ENCODE measurements at regions not wholly inside any gene's neighbourhood (a gene's known extent, or its start where the extent isn't known, plus 50 kb on each side); places are given as distances from the start of the nearest gene placed in this dataset.

- peaks cover 4% of the 10 kb centered on the region for H3K4me1 ChIP-seq (ENCODE audit: control insufficient read depth, insufficient read depth, low read length)
- no peaks in the 10 kb centered on the region for H3K9me3 ChIP-seq (ENCODE audit: control insufficient read depth in 2 of 2, low read length in 2 of 2)
- no peak overlapping the region for H3K4me3 ChIP-seq (ENCODE audit: low read length in 2 of 2)
- H3K9ac ChIP-seq (ENCODE audit: low read length in 2 of 2) = no peak overlapping the region
- H3K36me3 ChIP-seq (ENCODE audit: control insufficient read depth in 2 of 2, insufficient read depth in 2 of 2, low read length in 2 of 2) = no peaks in the 10 kb centered on the region
- H3K27ac ChIP-seq (ENCODE audit: low read length) = no peak overlapping the region
- H3K27me3 ChIP-seq (ENCODE audit: control insufficient read depth in 1 of 2, insufficient read depth in 2 of 2, low read length in 2 of 2) = no peaks in the 10 kb centered on the region
Observed at GRCh38 chr5:67434466-67434865, 237.9 kb upstream of the CD180 start.

- no peak overlapping the region for H3K9ac ChIP-seq (ENCODE audit: low read length in 2 of 2)
Observed at GRCh38 chr5:67432606-67433005, 236.0 kb upstream of the CD180 start.

GRCh38 chr5:67431191-67431590 is 234.6 kb upstream of the CD180 start:
- Histone ChIP-seq H3K27me3 (ENCODE audit: control insufficient read depth in 1 of 2, insufficient read depth in 2 of 2, low read length in 2 of 2) (no peaks in the 10 kb centered on the region), H3K36me3 (ENCODE audit: control insufficient read depth in 2 of 2, insufficient read depth in 2 of 2, low read length in 2 of 2) (no peaks in the 10 kb centered on the region), H3K27ac (ENCODE audit: low read length) (no peak overlapping the region), H3K9me3 (ENCODE audit: control insufficient read depth in 2 of 2, low read length in 2 of 2) (no peaks in the 10 kb centered on the region), H3K4me3 (ENCODE audit: low read length in 2 of 2) (no peak overlapping the region), H3K4me1 (ENCODE audit: control insufficient read depth, insufficient read depth, low read length) (no peaks in the 10 kb centered on the region), H3K9ac (ENCODE audit: low read length in 2 of 2) (no peak overlapping the region)

More at GRCh38 chr5:67432606-67433005, 236.0 kb upstream of the CD180 start:
- Histone ChIP-seq H3K4me3 (ENCODE audit: low read length in 2 of 2) (no peak overlapping the region), H3K36me3 (ENCODE audit: control insufficient read depth in 2 of 2, insufficient read depth in 2 of 2, low read length in 2 of 2) (no peaks in the 10 kb centered on the region), H3K4me1 (ENCODE audit: control insufficient read depth, insufficient read depth, low read length) (no peaks in the 10 kb centered on the region), H3K27ac (ENCODE audit: low read length) (no peak overlapping the region), H3K27me3 (ENCODE audit: control insufficient read depth in 1 of 2, insufficient read depth in 2 of 2, low read length in 2 of 2) (no peaks in the 10 kb centered on the region), H3K9me3 (ENCODE audit: control insufficient read depth in 2 of 2, low read length in 2 of 2) (no peaks in the 10 kb centered on the region)

- Histone ChIP-seq H3K9ac (ENCODE audit: low read length in 2 of 2) (no peak overlapping the region), H3K4me3 (ENCODE audit: low read length in 2 of 2) (no peak overlapping the region), H3K9me3 (ENCODE audit: control insufficient read depth in 2 of 2, low read length in 2 of 2) (no peaks in the 10 kb centered on the region), H3K36me3 (ENCODE audit: control insufficient read depth in 2 of 2, insufficient read depth in 2 of 2, low read length in 2 of 2) (no peaks in the 10 kb centered on the region), H3K27me3 (ENCODE audit: control insufficient read depth in 1 of 2, insufficient read depth in 2 of 2, low read length in 2 of 2) (no peaks in the 10 kb centered on the region), H3K4me1 (ENCODE audit: control insufficient read depth, insufficient read depth, low read length) (no peaks in the 10 kb centered on the region), H3K27ac (ENCODE audit: low read length) (no peak overlapping the region)
Observed at GRCh38 chr5:67427850-67428298, 231.3 kb upstream of the CD180 start.

GRCh38 chr5:67426961-67427849 is 230.6 kb upstream of the CD180 start:
- H3K27me3 ChIP-seq (ENCODE audit: control insufficient read depth in 1 of 2, insufficient read depth in 2 of 2, low read length in 2 of 2) = no peaks in the 10 kb centered on the region
- no peaks in the 10 kb centered on the region for H3K4me1 ChIP-seq (ENCODE audit: control insufficient read depth, insufficient read depth, low read length)
- no peaks in the 10 kb centered on the region for H3K9me3 ChIP-seq (ENCODE audit: control insufficient read depth in 2 of 2, low read length in 2 of 2)
- H3K27ac ChIP-seq (ENCODE audit: low read length) = no peak overlapping the region
- H3K9ac ChIP-seq (ENCODE audit: low read length in 2 of 2) = no peak overlapping the region
- no peaks in the 10 kb centered on the region for H3K36me3 ChIP-seq (ENCODE audit: control insufficient read depth in 2 of 2, insufficient read depth in 2 of 2, low read length in 2 of 2)
- H3K4me3 ChIP-seq (ENCODE audit: low read length in 2 of 2) = no peak overlapping the region

- no peak overlapping the region for H3K27ac ChIP-seq (ENCODE audit: low read length)
- H3K27me3 ChIP-seq (ENCODE audit: control insufficient read depth in 1 of 2, insufficient read depth in 2 of 2, low read length in 2 of 2) = no peaks in the 10 kb centered on the region
- H3K36me3 ChIP-seq (ENCODE audit: control insufficient read depth in 2 of 2, insufficient read depth in 2 of 2, low read length in 2 of 2) = no peaks in the 10 kb centered on the region
- no peaks in the 10 kb centered on the region for H3K9me3 ChIP-seq (ENCODE audit: control insufficient read depth in 2 of 2, low read length in 2 of 2)
- no peaks in the 10 kb centered on the region for H3K4me1 ChIP-seq (ENCODE audit: control insufficient read depth, insufficient read depth, low read length)
- H3K4me3 ChIP-seq (ENCODE audit: low read length in 2 of 2) = no peak overlapping the region
- H3K9ac ChIP-seq (ENCODE audit: low read length in 2 of 2) = no peak overlapping the region
Observed at GRCh38 chr5:67425514-67425913, 228.9 kb upstream of the CD180 start.

- no peaks in the 10 kb centered on the region for H3K4me1 ChIP-seq (ENCODE audit: control insufficient read depth, insufficient read depth, low read length)
- no peak overlapping the region for H3K27ac ChIP-seq (ENCODE audit: low read length)
- no peaks in the 10 kb centered on the region for H3K36me3 ChIP-seq (ENCODE audit: control insufficient read depth in 2 of 2, insufficient read depth in 2 of 2, low read length in 2 of 2)
- no peak overlapping the region for H3K9ac ChIP-seq (ENCODE audit: low read length in 2 of 2)
- H3K9me3 ChIP-seq (ENCODE audit: control insufficient read depth in 2 of 2, low read length in 2 of 2) = no peaks in the 10 kb centered on the region
- H3K4me3 ChIP-seq (ENCODE audit: low read length in 2 of 2) = no peak overlapping the region
- no peaks in the 10 kb centered on the region for H3K27me3 ChIP-seq (ENCODE audit: control insufficient read depth in 1 of 2, insufficient read depth in 2 of 2, low read length in 2 of 2)
Observed at GRCh38 chr5:67417839-67418238, 221.2 kb upstream of the CD180 start.

GRCh38 chr5:67416986-67417385 is 220.4 kb upstream of the CD180 start:
- no peak overlapping the region for H3K4me3 ChIP-seq (ENCODE audit: low read length in 2 of 2)
- H3K36me3 ChIP-seq (ENCODE audit: control insufficient read depth in 2 of 2, insufficient read depth in 2 of 2, low read length in 2 of 2) = no peaks in the 10 kb centered on the region
- H3K27ac ChIP-seq (ENCODE audit: low read length) = no peak overlapping the region
- H3K9ac ChIP-seq (ENCODE audit: low read length in 2 of 2) = no peak overlapping the region
- no peaks in the 10 kb centered on the region for H3K9me3 ChIP-seq (ENCODE audit: control insufficient read depth in 2 of 2, low read length in 2 of 2)
- no peaks in the 10 kb centered on the region for H3K27me3 ChIP-seq (ENCODE audit: control insufficient read depth in 1 of 2, insufficient read depth in 2 of 2, low read length in 2 of 2)
- H3K4me1 ChIP-seq (ENCODE audit: control insufficient read depth, insufficient read depth, low read length) = no peaks in the 10 kb centered on the region

- Histone ChIP-seq H3K4me1 (ENCODE audit: control insufficient read depth, insufficient read depth, low read length) (no peaks in the 10 kb centered on the region), H3K27ac (ENCODE audit: low read length) (no peak overlapping the region), H3K27me3 (ENCODE audit: control insufficient read depth in 1 of 2, insufficient read depth in 2 of 2, low read length in 2 of 2) (no peaks in the 10 kb centered on the region), H3K36me3 (ENCODE audit: control insufficient read depth in 2 of 2, insufficient read depth in 2 of 2, low read length in 2 of 2) (no peaks in the 10 kb centered on the region), H3K9me3 (ENCODE audit: control insufficient read depth in 2 of 2, low read length in 2 of 2) (no peaks in the 10 kb centered on the region), H3K4me3 (ENCODE audit: low read length in 2 of 2) (no peak overlapping the region), H3K9ac (ENCODE audit: low read length in 2 of 2) (no peak overlapping the region)
Observed at GRCh38 chr5:67416133-67416937, 219.7 kb upstream of the CD180 start.

- no peaks in the 10 kb centered on the region for H3K4me1 ChIP-seq (ENCODE audit: control insufficient read depth, insufficient read depth, low read length)
- no peaks in the 10 kb centered on the region for H3K36me3 ChIP-seq (ENCODE audit: control insufficient read depth in 2 of 2, insufficient read depth in 2 of 2, low read length in 2 of 2)
- H3K9ac ChIP-seq (ENCODE audit: low read length in 2 of 2) = no peak overlapping the region
- H3K4me3 ChIP-seq (ENCODE audit: low read length in 2 of 2) = no peak overlapping the region
- H3K27ac ChIP-seq (ENCODE audit: low read length) = no peak overlapping the region
- no peaks in the 10 kb centered on the region for H3K27me3 ChIP-seq (ENCODE audit: control insufficient read depth in 1 of 2, insufficient read depth in 2 of 2, low read length in 2 of 2)
- H3K9me3 ChIP-seq (ENCODE audit: control insufficient read depth in 2 of 2, low read length in 2 of 2) = no peaks in the 10 kb centered on the region
Observed at GRCh38 chr5:67414712-67415111, 218.1 kb upstream of the CD180 start.

Measured in stomach smooth muscle (tissue), 2 donors.